SKM-1 (cell line): ENCODE measurements at regions not wholly inside any gene's neighbourhood (a gene's known extent, or its start where the extent isn't known, plus 50 kb on each side); places are given as distances from the start of the nearest gene placed in this dataset.

Experiments used
- DNase-seq: peaks from one replicate; lab custom pipeline; 2025; ENCODE audit not compliant: unreplicated experiment; lab: John Stamatoyannopoulos, UW

GRCh38 chr19:28427376-28428083 is 785.4 kb downstream of the UQCRFS1 start:
- DNase-seq = no peak

DNA sequence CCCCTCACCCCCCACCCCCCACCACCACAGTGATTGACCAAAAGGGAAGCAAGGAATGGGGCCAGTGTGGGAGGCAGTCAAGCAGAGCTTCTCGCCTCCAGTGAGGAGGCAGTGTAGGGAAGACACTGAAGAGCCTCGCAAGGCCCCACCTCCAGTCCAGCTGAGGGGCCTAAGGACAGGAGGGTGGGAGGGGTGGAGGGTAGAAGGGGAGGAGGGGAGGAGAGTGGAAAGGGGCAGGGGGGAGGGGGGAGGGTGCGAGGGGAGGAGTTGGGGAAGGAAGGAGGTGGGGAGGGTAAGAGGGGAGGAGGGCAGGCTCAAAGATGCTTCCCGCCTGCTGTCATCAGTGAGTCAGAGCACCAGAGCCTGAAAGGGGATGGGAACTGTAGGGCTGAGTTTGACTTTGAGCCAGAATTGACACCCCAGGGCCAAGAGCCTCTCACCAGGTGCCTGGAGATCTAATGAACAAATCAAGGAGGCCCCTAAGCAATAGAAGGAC is 786.2 kb downstream of the UQCRFS1 start:
- no peak for DNase-seq

- DNase-seq = no peak
Measured at GRCh38 chr19:28426110-28426729, 786.7 kb downstream of the UQCRFS1 start.

DNA sequence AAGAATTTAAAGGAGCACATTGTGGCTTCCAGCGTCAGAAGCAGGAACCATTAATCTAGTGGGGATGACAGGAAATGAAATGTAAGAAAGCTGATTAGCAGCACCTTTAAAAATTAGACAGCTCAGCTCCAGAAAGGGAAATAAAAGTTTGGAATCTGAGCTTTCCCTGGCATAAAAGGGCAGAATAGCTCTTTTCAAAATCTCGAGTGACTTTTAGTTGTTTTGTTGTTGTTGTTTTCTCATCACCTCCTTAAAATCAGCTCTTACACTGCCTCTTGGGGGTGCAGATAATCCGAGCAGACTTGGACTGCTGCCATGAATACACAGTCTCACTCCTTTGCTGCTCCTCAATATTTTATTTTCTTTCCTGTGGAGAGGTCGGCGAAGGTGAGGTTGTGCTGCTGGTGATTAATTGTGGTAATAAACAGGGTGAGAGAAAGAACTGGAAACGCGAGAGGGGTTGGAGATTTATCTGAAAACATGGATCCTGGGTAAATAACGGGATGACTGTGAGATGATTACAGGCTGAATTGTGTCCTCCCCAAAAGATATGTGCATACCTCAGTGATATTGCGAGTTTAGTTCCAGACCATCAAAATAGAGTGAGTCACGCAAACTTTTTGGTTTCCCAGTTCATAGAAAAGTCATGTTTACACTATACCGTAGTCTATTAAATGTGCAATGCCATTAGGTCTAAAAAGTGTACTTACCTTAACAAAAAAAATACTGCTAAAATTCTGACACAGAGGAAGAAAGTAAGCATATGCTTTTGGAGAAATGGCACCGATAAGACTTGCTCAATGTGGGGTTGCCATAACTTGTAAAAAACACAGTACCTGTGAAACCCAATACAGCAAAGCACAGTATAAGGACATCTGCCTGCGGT is 787.7 kb downstream of the UQCRFS1 start:
- no peak for DNase-seq

- no peak for DNase-seq
Measured at GRCh38 chr19:28424662-28425045, 788.3 kb downstream of the UQCRFS1 start.

- no peak for DNase-seq
Measured at GRCh38 chr19:28424077-28424476, 788.9 kb downstream of the UQCRFS1 start.

GRCh38 chr19:28422791-28423650 is 789.9 kb downstream of the UQCRFS1 start:
- DNase-seq = no peak

- no peak for DNase-seq
Measured at GRCh38 chr19:28422046-28422445, 790.9 kb downstream of the UQCRFS1 start.

- no peak for DNase-seq
Measured at GRCh38 chr19:28420811-28421550, 792.0 kb downstream of the UQCRFS1 start.

DNA sequence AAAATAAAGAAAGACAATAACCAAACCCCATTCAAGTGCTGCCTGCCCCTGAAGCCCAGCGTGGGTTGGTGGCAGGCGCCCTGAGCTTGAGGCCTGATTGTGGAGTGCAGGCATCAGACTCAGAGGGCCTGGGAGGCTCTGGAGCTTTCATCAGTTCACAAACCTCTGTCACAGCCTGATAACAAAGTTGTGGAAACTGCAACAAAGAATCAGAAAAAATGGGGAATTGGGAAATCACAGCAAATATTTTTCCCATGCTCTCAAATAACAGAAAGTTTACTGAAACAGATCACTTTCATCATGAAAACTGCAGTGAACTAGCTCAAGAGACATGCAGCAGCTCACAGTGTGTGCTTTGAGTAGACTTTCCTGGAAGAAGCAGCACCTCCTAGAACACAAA is 793.6 kb downstream of the UQCRFS1 start:
- no peak for DNase-seq

GRCh38 chr19:28417361-28417760 is 795.6 kb downstream of the UQCRFS1 start:
- DNase-seq = no peak

- DNase-seq = no peak
Measured at GRCh38 chr19:28416245-28416644, 796.7 kb downstream of the UQCRFS1 start.

DNA sequence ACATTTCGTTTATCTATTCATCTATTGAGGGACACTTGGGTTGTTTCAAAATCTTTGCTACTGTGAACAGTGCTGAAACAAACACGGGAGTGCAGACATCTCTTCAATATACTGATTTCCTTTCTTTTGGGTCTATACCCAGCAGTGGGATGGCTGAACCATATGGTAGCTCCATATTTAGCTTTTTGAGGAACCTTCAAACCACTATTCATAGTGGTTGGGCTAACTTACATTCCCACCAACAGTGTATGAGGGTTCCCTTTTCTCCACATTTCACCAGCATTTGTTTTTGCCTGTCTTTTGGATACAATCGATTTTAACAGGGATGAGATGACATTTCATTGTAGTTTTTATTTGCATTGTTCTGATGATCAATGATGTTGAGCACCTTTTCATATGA is 798.2 kb downstream of the UQCRFS1 start:
- DNase-seq = no peak

- no peak for DNase-seq
Measured at GRCh38 chr19:28409859-28410258, 803.1 kb downstream of the UQCRFS1 start.

DNA sequence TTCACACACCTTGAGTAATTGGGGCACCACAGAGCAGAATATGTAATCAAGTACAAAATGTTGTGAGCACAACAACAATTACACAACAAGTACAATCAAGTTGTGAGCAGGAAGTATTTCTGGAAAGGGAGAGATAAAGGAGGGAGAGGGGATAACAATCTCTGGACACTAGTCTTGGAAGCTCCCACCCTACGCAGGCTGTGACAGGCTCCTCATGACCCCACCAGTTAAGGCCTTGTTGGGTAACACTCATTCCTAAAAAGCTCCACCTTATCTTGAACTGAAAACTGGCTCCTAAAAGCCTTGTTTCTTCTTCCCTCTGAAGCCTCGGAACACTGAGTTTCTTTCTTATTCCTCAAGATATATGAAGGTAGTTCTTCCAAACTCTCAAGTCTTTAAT is 806.0 kb downstream of the UQCRFS1 start:
- DNase-seq = no peak

- DNase-seq = no peak
Measured at GRCh38 chr19:28405346-28405742, 807.6 kb downstream of the UQCRFS1 start.

DNA sequence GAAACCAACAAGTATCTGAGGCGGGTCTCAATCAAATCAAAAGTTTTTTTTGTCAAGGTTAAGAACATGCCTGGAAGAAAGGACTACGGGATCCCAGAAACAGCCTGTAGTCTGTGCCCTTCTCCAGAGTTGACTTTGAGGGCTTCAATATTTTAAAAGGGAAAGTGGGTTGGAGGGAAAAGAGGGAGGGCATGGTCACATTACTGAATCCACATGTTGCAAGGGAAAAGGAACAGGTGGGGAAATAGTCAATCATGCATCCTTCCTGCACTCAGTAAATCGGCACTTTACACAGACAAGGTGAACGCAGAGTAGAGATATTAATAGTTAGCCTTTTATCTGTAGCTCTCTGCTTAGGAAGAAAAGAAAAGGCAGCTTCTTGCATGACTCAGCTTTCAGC is 808.5 kb downstream of the UQCRFS1 start:
- no peak for DNase-seq

DNA sequence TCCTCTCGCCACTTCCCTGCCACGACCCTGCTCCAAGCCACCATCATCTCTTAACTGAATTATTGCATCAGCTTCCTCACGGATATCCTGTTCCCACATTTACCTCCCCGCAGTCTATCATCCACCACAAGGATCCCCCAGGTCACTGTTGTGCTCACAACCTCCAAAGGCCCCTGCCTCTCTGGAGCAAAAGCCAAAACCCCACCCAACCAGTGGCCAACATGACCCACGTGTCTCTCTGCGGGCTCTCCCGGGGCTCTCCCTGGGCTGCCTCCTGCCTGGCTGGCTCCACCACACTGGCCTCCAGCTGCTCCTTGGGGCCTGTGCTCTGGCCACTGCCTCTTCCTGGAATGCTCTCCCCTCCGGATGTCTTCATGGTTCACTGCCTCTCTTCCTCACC is 809.3 kb downstream of the UQCRFS1 start:
- DNase-seq = no peak

- no peak for DNase-seq
Measured at GRCh38 chr19:28402701-28403290, 810.2 kb downstream of the UQCRFS1 start.
